ENCODE measurements at regions not wholly inside any gene's neighbourhood (a gene's known extent, or its start where the extent isn't known, plus 50 kb on each side); places are given as distances from the start of the nearest gene placed in this dataset.

- Mint-ChIP-seq H3K27me3 (peaks cover 8 to 10% of the 10 kb centered on the region in 2 donors), H3K4me1 (no peaks in the 10 kb centered on the region), H3K9me3 (peaks cover 0 to 2% (median 0%) of the 10 kb centered on the region in 5 donors), H3K36me3 (no peaks in the 10 kb centered on the region), H3K4me3 (no peak overlapping the region), H3K27ac (no peak overlapping the region)
- Histone ChIP-seq H3K4me1 (ENCODE audit: insufficient read depth, low read length) (no peaks in the 10 kb centered on the region), H3K9me3 (ENCODE audit: low read length) (no peaks in the 10 kb centered on the region), H3K27me3 (ENCODE audit: insufficient read depth, low read length, poor library complexity, severe bottlenecking) (no peaks in the 10 kb centered on the region), H3K27ac (ENCODE audit: low read depth, low read length) (no peak overlapping the region), H3K36me3 (ENCODE audit: insufficient read depth, low read length) (no peaks in the 10 kb centered on the region), H3K4me3 (ENCODE audit: low read length) (no peak overlapping the region)
- POLR2A ChIA-PET: no interaction called here
- DNase-seq: no peak
- CTCF ChIA-PET: no interaction called here
Measured at GRCh38 chr9:135335691-135336181, 143.8 kb upstream of the PPP1R26 start.

- H3K27me3 Mint-ChIP-seq: peaks cover 8 to 10% of the 10 kb centered on the region in 2 donors
- no peaks in the 10 kb centered on the region for H3K36me3 Mint-ChIP-seq
- no peak overlapping the region for H3K27ac Mint-ChIP-seq
- Histone ChIP-seq H3K27ac (ENCODE audit: low read depth, low read length) (no peak overlapping the region), H3K4me1 (ENCODE audit: insufficient read depth, low read length) (no peaks in the 10 kb centered on the region), H3K27me3 (ENCODE audit: insufficient read depth, low read length, poor library complexity, severe bottlenecking) (no peaks in the 10 kb centered on the region), H3K36me3 (ENCODE audit: insufficient read depth, low read length) (no peaks in the 10 kb centered on the region), H3K4me3 (ENCODE audit: low read length) (no peak overlapping the region), H3K9me3 (ENCODE audit: low read length) (no peaks in the 10 kb centered on the region)
- no peak for DNase-seq
- CTCF ChIA-PET: no interaction called here
- peaks cover 0 to 2% (median 0%) of the 10 kb centered on the region in 5 donors for H3K9me3 Mint-ChIP-seq
- POLR2A ChIA-PET: no interaction called here
- H3K4me1 Mint-ChIP-seq: no peaks in the 10 kb centered on the region
- no peak overlapping the region for H3K4me3 Mint-ChIP-seq
Measured at GRCh38 chr9:135336722-135337527, 142.7 kb upstream of the PPP1R26 start.

GRCh38 chr9:135338546-135338945 lies 141.0 kb upstream of the PPP1R26 start:
- Histone ChIP-seq H3K36me3 (ENCODE audit: insufficient read depth, low read length) (no peaks in the 10 kb centered on the region), H3K4me1 (ENCODE audit: insufficient read depth, low read length) (no peaks in the 10 kb centered on the region), H3K4me3 (ENCODE audit: low read length) (no peak overlapping the region), H3K27ac (ENCODE audit: low read depth, low read length) (no peak overlapping the region), H3K27me3 (ENCODE audit: insufficient read depth, low read length, poor library complexity, severe bottlenecking) (no peaks in the 10 kb centered on the region), H3K9me3 (ENCODE audit: low read length) (no peaks in the 10 kb centered on the region)
- no peaks in the 10 kb centered on the region for H3K4me1 Mint-ChIP-seq
- no peaks in the 10 kb centered on the region for H3K36me3 Mint-ChIP-seq
- ChIA-PET POLR2A (no interaction called here), CTCF (no interaction called here)
- no peak overlapping the region for H3K27ac Mint-ChIP-seq
- peaks cover 8 to 10% of the 10 kb centered on the region in 2 donors for H3K27me3 Mint-ChIP-seq
- no peak for DNase-seq
- H3K4me3 Mint-ChIP-seq: no peak overlapping the region
- H3K9me3 Mint-ChIP-seq: peaks cover 0 to 2% (median 0%) of the 10 kb centered on the region in 5 donors

- Mint-ChIP-seq H3K27ac (no peak overlapping the region), H3K9me3 (peaks cover 0 to 2% (median 0%) of the 10 kb centered on the region in 5 donors), H3K4me3 (no peak overlapping the region), H3K4me1 (no peaks in the 10 kb centered on the region), H3K27me3 (peaks cover 8 to 10% of the 10 kb centered on the region in 2 donors), H3K36me3 (no peaks in the 10 kb centered on the region)
- Histone ChIP-seq H3K4me1 (ENCODE audit: insufficient read depth, low read length) (no peaks in the 10 kb centered on the region), H3K27me3 (ENCODE audit: insufficient read depth, low read length, poor library complexity, severe bottlenecking) (no peaks in the 10 kb centered on the region), H3K27ac (ENCODE audit: low read depth, low read length) (no peak overlapping the region), H3K36me3 (ENCODE audit: insufficient read depth, low read length) (no peaks in the 10 kb centered on the region), H3K9me3 (ENCODE audit: low read length) (no peaks in the 10 kb centered on the region), H3K4me3 (ENCODE audit: low read length) (no peak overlapping the region)
- DNase-seq: no peak
- POLR2A ChIA-PET: no interaction called here
- CTCF ChIA-PET: no interaction called here
Measured at GRCh38 chr9:135339378-135339973, 140.1 kb upstream of the PPP1R26 start.

- ChIA-PET CTCF (no interaction called here), POLR2A (no interaction called here)
- Histone ChIP-seq H3K36me3 (ENCODE audit: insufficient read depth, low read length) (no peaks in the 10 kb centered on the region), H3K27me3 (ENCODE audit: insufficient read depth, low read length, poor library complexity, severe bottlenecking) (no peaks in the 10 kb centered on the region), H3K9me3 (ENCODE audit: low read length) (no peaks in the 10 kb centered on the region), H3K4me1 (ENCODE audit: insufficient read depth, low read length) (no peaks in the 10 kb centered on the region), H3K27ac (ENCODE audit: low read depth, low read length) (no peak overlapping the region), H3K4me3 (ENCODE audit: low read length) (no peak overlapping the region)
- no peak overlapping the region for H3K27ac Mint-ChIP-seq
- peaks cover 0 to 2% (median 0%) of the 10 kb centered on the region in 5 donors for H3K9me3 Mint-ChIP-seq
- peaks cover 8 to 15% of the 10 kb centered on the region in 2 donors for H3K27me3 Mint-ChIP-seq
- H3K4me1 Mint-ChIP-seq: no peaks in the 10 kb centered on the region
- DNase-seq: no peak
- no peak overlapping the region for H3K4me3 Mint-ChIP-seq
- no peaks in the 10 kb centered on the region for H3K36me3 Mint-ChIP-seq
Measured at GRCh38 chr9:135340143-135340655, 139.4 kb upstream of the PPP1R26 start.

- no peaks in the 10 kb centered on the region for H3K36me3 Mint-ChIP-seq
- no peaks in the 10 kb centered on the region for H3K4me1 ChIP-seq (ENCODE audit: insufficient read depth, low read length)
- no peak for DNase-seq
- H3K4me3 Mint-ChIP-seq: no peak overlapping the region
- no peaks in the 10 kb centered on the region for H3K27me3 ChIP-seq (ENCODE audit: insufficient read depth, low read length, poor library complexity, severe bottlenecking)
- H3K27ac Mint-ChIP-seq: no peak overlapping the region
- no peak overlapping the region for H3K27ac ChIP-seq (ENCODE audit: low read depth, low read length)
- H3K9me3 Mint-ChIP-seq: peaks cover 0 to 2% (median 0%) of the 10 kb centered on the region in 5 donors
- ChIA-PET CTCF (no interaction called here), POLR2A (no interaction called here)
- peaks cover 8 to 18% of the 10 kb centered on the region in 2 donors for H3K27me3 Mint-ChIP-seq
- H3K9me3 ChIP-seq (ENCODE audit: low read length): no peaks in the 10 kb centered on the region
- no peaks in the 10 kb centered on the region for H3K36me3 ChIP-seq (ENCODE audit: insufficient read depth, low read length)
- no peak overlapping the region for H3K4me3 ChIP-seq (ENCODE audit: low read length)
- no peaks in the 10 kb centered on the region for H3K4me1 Mint-ChIP-seq
Measured at GRCh38 chr9:135340726-135341475, 138.7 kb upstream of the PPP1R26 start.

- Mint-ChIP-seq H3K27ac (no peak overlapping the region), H3K9me3 (peaks cover 0 to 1% (median 0%) of the 10 kb centered on the region in 5 donors), H3K4me1 (no peaks in the 10 kb centered on the region), H3K36me3 (no peaks in the 10 kb centered on the region), H3K27me3 (peaks cover 13 to 17% of the 10 kb centered on the region in 2 donors), H3K4me3 (no peak overlapping the region)
- ChIA-PET POLR2A (no interaction called here), CTCF (no interaction called here)
- Histone ChIP-seq H3K27ac (ENCODE audit: low read depth, low read length) (no peak overlapping the region), H3K27me3 (ENCODE audit: insufficient read depth, low read length, poor library complexity, severe bottlenecking) (no peaks in the 10 kb centered on the region), H3K4me3 (ENCODE audit: low read length) (no peak overlapping the region), H3K9me3 (ENCODE audit: low read length) (no peaks in the 10 kb centered on the region), H3K4me1 (ENCODE audit: insufficient read depth, low read length) (no peaks in the 10 kb centered on the region), H3K36me3 (ENCODE audit: insufficient read depth, low read length) (no peaks in the 10 kb centered on the region)
- DNase-seq: no peak
Measured at GRCh38 chr9:135341612-135342169, 137.9 kb upstream of the PPP1R26 start.
